Naive thymus-derived CD4-positive, alpha-beta T cell (primary cell): ENCODE measurements at regions not wholly inside any gene's neighbourhood (a gene's known extent, or its start where the extent isn't known, plus 50 kb on each side); places are given as distances from the start of the nearest gene placed in this dataset.

Source experiments
- ATAC-seq: fragments of 150-1000 bp; cut with Tn5 transposase; 2 replicates; pipeline ENCODE4 v1.10.0; 2021; ENCODE audit warnings: mild to moderate bottlenecking, moderate library complexity
- CTCF ChIA-PET: fragments of 350-600 bp; sonication (Branson Sonifier 250); formaldehyde crosslinking; loops from one replicate; lab custom pipeline; 2021; ENCODE audit warnings: antibody characterized with exemption; lab: Charles Lee
- POLR2A ChIA-PET: fragments of 350-600 bp; sonication (Branson Sonifier 250); formaldehyde crosslinking; loops from one replicate; lab custom pipeline; 2021; ENCODE audit warnings: antibody characterized with exemption, inconsistent platforms; lab: Charles Lee
- DNase-seq, 9 donors: peaks; one replicate each; pipeline versions ENCODE4 v3.0.0 to v3.0.0-alpha.2; 2020 to 2022; ENCODE audit warnings: mixed read lengths in 1 of 9
- H3K27ac ChIP-seq: one replicate; pipeline ENCODE4 v1.7.0; 2013; ENCODE audit warnings: mild to moderate bottlenecking, low read depth, low read length, moderate library complexity
- H3K27me3 ChIP-seq, 2 donors: one replicate each; pipeline ENCODE4 v1.7.0; 2013; ENCODE audit warnings: low read length in 2 of 2, mild to moderate bottlenecking in 2 of 2, moderate library complexity in 2 of 2; ENCODE audit not compliant: control insufficient read depth in 2 of 2, insufficient read depth in 2 of 2
- H3K36me3 ChIP-seq, 3 experiments: 1 replicate in 2 of 3; 2 replicates in 1 of 3; pipeline ENCODE4 v1.7.0; 2013; ENCODE audit warnings: low read length in 3 of 3, mild to moderate bottlenecking in 3 of 3, moderate library complexity in 1 of 3; ENCODE audit not compliant: insufficient read depth in 3 of 3, control insufficient read depth in 2 of 3
- H3K4me1 ChIP-seq, 2 donors: one replicate each; pipeline ENCODE4 v1.7.0; 2013; ENCODE audit warnings: low read length in 2 of 2, mild to moderate bottlenecking in 2 of 2, moderate library complexity in 1 of 2; ENCODE audit not compliant: control insufficient read depth in 2 of 2, insufficient read depth in 2 of 2
- H3K4me3 ChIP-seq: 2 replicates; pipeline ENCODE4 v1.7.0; 2013; ENCODE audit warnings: mild to moderate bottlenecking, low read length
- H3K9me3 ChIP-seq, 3 experiments: 1 replicate in 2 of 3; 2 replicates in 1 of 3; pipeline ENCODE4 v1.7.0; 2013; ENCODE audit warnings: low read length in 3 of 3; ENCODE audit not compliant: control insufficient read depth in 2 of 3
- H3K27ac Mint-ChIP-seq, 9 donors: one replicate each; pipeline ENCODE4 v1.8.0; 2020 to 2022; ENCODE audit warnings: mixed read lengths in 9 of 9, mild to moderate bottlenecking in 8 of 9, moderate library complexity in 5 of 9, inconsistent platforms in 2 of 9
- H3K27me3 Mint-ChIP-seq, 5 donors: one replicate each; pipeline ENCODE4 v1.8.0; 2021 to 2022; ENCODE audit warnings: mixed read lengths in 5 of 5, mild to moderate bottlenecking in 1 of 5
- H3K36me3 Mint-ChIP-seq, 5 donors: one replicate each; pipeline ENCODE4 v1.8.0; 2020 to 2022; ENCODE audit warnings: mixed read lengths in 5 of 5, mild to moderate bottlenecking in 3 of 5, inconsistent platforms in 1 of 5
- H3K4me1 Mint-ChIP-seq, 7 donors: one replicate each; pipeline ENCODE4 v1.8.0; 2020 to 2022; ENCODE audit warnings: mixed read lengths in 7 of 7, mild to moderate bottlenecking in 3 of 7, inconsistent platforms in 1 of 7
- H3K4me3 Mint-ChIP-seq, 10 donors: one replicate each; pipeline ENCODE4 v1.8.0; 2020 to 2022; ENCODE audit warnings: mild to moderate bottlenecking in 10 of 10, mixed read lengths in 10 of 10, moderate library complexity in 6 of 10, inconsistent platforms in 2 of 10
- H3K9me3 Mint-ChIP-seq, 11 donors: one replicate each; pipeline ENCODE4 v1.8.0; 2020 to 2022; ENCODE audit warnings: mixed read lengths in 11 of 11, mild to moderate bottlenecking in 4 of 11, inconsistent platforms in 1 of 11, moderate library complexity in 1 of 11
- intact Hi-C, 2 donors: fragments of 100-400 bp; cut with micrococcal nuclease; formaldehyde crosslinking; loops; one replicate each; pipeline ENCODE4 v1.15.1; 2023

- H3K4me1 Mint-ChIP-seq, result no peaks in the 10 kb centered on the region
Measured at GRCh38 chr14:40164083-40164482, 731.9 kb upstream of the FBXO33 start.

DNA sequence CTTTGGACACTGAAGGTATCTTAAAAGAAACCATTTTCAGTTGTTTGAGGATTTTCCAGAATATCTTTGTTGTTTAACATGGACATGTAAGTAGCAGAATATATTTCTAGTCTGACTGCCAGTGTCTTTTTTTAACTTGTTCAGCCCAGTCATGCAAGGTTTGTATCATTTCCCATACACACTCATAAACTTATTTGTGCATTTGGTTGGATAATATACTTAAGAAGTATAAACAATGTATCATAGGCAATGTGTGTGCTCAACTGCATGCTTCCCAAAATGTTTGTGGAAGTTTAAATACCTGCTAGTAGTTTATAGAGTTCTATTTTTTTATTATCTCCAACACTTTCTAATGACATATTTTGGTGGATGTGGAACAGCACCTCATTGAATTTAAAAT, 707.4 kb upstream of the FBXO33 start:
- Mint-ChIP-seq H3K4me3 (no peak overlapping the region), H3K4me1 (no peaks in the 10 kb centered on the region), H3K27me3 (no peaks in the 10 kb centered on the region), H3K27ac (no peak overlapping the region), H3K36me3 (no peaks in the 10 kb centered on the region), H3K9me3 (peaks cover 3 to 19% (median 11%) of the 10 kb centered on the region in 11 donors)
- Histone ChIP-seq H3K27me3 (no peaks in the 10 kb centered on the region), H3K36me3 (no peaks in the 10 kb centered on the region), H3K4me1 (no peaks in the 10 kb centered on the region), H3K9me3 (no peaks in the 10 kb centered on the region), H3K4me3 (no peak overlapping the region), H3K27ac (no peak overlapping the region)
- ATAC-seq (no peak), DNase-seq (no peak)
- CTCF ChIA-PET, result no interaction called here
- intact Hi-C loops, result loop anchor here (1.0 kb wide), 2 partner anchors 9 to 10 kb away; no protein-coding TSS in a partner anchor
- POLR2A ChIA-PET, result no interaction called here

More at GRCh38 chr14:40164083-40164482, 731.9 kb upstream of the FBXO33 start:
- DNase-seq (no peak), ATAC-seq (no peak)
- no peaks in the 10 kb centered on the region for H3K27me3 ChIP-seq
- no peaks in the 10 kb centered on the region for H3K27me3 Mint-ChIP-seq
- H3K4me1 ChIP-seq, result no peaks in the 10 kb centered on the region
- H3K9me3 ChIP-seq, result peaks cover 0 to 6% (median 0%) of the 10 kb centered on the region in 3 experiments
- no peak overlapping the region for H3K27ac Mint-ChIP-seq
- H3K36me3 Mint-ChIP-seq, result peaks cover 0 to 5% (median 0%) of the 10 kb centered on the region in 5 donors
- ChIA-PET POLR2A (no interaction called here), CTCF (no interaction called here)
- H3K27ac ChIP-seq, result no peak overlapping the region
- no peak overlapping the region for H3K4me3 ChIP-seq
- no peaks in the 10 kb centered on the region for H3K36me3 ChIP-seq
- no peak overlapping the region for H3K4me3 Mint-ChIP-seq
- intact Hi-C loops, result no loop called here
- peaks cover 2 to 43% (median 10%) of the 10 kb centered on the region in 11 donors for H3K9me3 Mint-ChIP-seq

GRCh38 chr14:40133463-40133862, 701.2 kb upstream of the FBXO33 start:
- ATAC-seq, result no peak

GRCh38 chr14:40129159-40129558, 696.9 kb upstream of the FBXO33 start:
- H3K4me1 Mint-ChIP-seq, result no peaks in the 10 kb centered on the region
- Histone ChIP-seq H3K4me1 (no peaks in the 10 kb centered on the region), H3K27ac (no peak overlapping the region), H3K4me3 (no peak overlapping the region), H3K9me3 (no peaks in the 10 kb centered on the region), H3K27me3 (no peaks in the 10 kb centered on the region), H3K36me3 (no peaks in the 10 kb centered on the region)
- peaks cover 0 to 3% (median 0%) of the 10 kb centered on the region in 5 donors for H3K36me3 Mint-ChIP-seq
- ATAC-seq (no peak), DNase-seq (no peak)
- no peak overlapping the region for H3K4me3 Mint-ChIP-seq
- no peak overlapping the region for H3K27ac Mint-ChIP-seq
- intact Hi-C loops, result no loop called here
- CTCF ChIA-PET, result no interaction called here
- POLR2A ChIA-PET, result no interaction called here
- peaks cover 0 to 19% (median 8%) of the 10 kb centered on the region in 11 donors for H3K9me3 Mint-ChIP-seq
- H3K27me3 Mint-ChIP-seq, result no peaks in the 10 kb centered on the region

More at GRCh38 chr14:40133463-40133862, 701.2 kb upstream of the FBXO33 start:
- Mint-ChIP-seq H3K9me3 (peaks cover 3 to 35% (median 15%) of the 10 kb centered on the region in 11 donors), H3K4me3 (no peak overlapping the region), H3K27me3 (no peaks in the 10 kb centered on the region), H3K4me1 (no peaks in the 10 kb centered on the region), H3K36me3 (no peaks in the 10 kb centered on the region), H3K27ac (no peak overlapping the region)
- ChIA-PET POLR2A (no interaction called here), CTCF (no interaction called here)
- DNase-seq, result no peak
- H3K9me3 ChIP-seq, result no peaks in the 10 kb centered on the region
- H3K36me3 ChIP-seq, result no peaks in the 10 kb centered on the region
- H3K4me1 ChIP-seq, result no peaks in the 10 kb centered on the region
- no peak overlapping the region for H3K27ac ChIP-seq
- no peak overlapping the region for H3K4me3 ChIP-seq
- intact Hi-C loops, result no loop called here
- no peaks in the 10 kb centered on the region for H3K27me3 ChIP-seq

DNA sequence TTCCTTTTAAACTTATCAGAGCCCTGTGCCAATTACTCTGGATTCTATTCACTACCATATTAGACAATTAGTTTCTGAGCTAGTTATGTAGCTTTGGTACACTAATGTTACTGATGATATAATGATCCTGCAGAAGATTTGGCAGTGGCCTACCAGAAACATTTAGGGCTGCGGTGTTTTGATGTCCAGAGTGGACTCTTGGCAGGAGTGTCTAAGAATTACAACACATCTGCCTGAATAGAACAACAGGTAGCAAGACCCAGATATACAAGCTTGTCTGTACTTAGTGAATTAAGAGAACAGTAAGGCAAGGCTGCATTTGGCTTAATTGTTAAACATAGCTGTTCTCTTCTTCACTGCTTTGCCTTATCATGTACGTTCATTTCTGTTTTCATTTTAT, 691.6 kb upstream of the FBXO33 start:
- H3K27ac ChIP-seq, result no peak overlapping the region
- no peaks in the 10 kb centered on the region for H3K9me3 ChIP-seq
- H3K9me3 Mint-ChIP-seq, result peaks cover 0 to 10% (median 3%) of the 10 kb centered on the region in 11 donors
- no peak overlapping the region for H3K27ac Mint-ChIP-seq
- peaks cover 0 to 3% (median 0%) of the 10 kb centered on the region in 5 donors for H3K36me3 Mint-ChIP-seq
- no peak for DNase-seq
- H3K4me3 Mint-ChIP-seq, result no peak overlapping the region
- no peaks in the 10 kb centered on the region for H3K27me3 ChIP-seq
- intact Hi-C loops, result no loop called here
- ChIA-PET POLR2A (no interaction called here), CTCF (no interaction called here)
- H3K36me3 ChIP-seq, result no peaks in the 10 kb centered on the region
- H3K4me1 Mint-ChIP-seq, result no peaks in the 10 kb centered on the region
- H3K27me3 Mint-ChIP-seq, result no peaks in the 10 kb centered on the region
- H3K4me1 ChIP-seq, result no peaks in the 10 kb centered on the region
- H3K4me3 ChIP-seq, result no peak overlapping the region
- no peak for ATAC-seq

DNA sequence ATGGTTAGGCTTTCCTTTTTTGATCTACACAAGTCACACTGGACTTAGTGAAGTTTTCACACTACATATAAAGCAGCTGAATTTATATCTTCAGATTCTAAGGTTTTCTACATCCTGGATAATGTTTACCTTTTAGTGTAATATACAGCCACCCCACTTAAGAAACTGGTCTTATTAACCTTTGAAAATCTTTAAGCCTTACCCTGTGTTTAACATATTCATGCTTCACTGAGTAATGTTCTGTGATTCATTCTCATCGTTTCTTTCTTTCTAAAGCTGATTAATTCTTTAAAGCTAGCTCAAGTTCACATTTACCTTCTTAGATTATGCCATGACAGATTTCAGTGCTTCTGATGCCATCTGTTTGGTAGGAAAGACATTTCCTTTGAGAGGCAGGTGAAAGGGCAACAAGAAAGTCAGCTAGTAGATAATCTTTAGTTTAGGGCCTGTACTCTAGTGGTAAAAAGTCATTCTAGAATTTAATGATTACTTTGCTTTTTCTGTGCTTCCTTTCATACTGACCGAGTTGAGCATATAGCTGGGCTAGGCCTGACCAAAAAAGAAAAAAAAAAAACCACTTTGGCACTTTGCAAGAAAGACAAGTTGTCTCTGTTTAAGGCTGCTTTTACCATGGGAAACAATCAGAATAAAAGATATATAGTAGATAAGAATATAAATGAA, 690.9 kb upstream of the FBXO33 start:
- intact Hi-C loops, result no loop called here
- DNase-seq (no peak), ATAC-seq (no peak)
- peaks cover 0 to 7% (median 0%) of the 10 kb centered on the region in 5 donors for H3K36me3 Mint-ChIP-seq
- Histone ChIP-seq H3K27me3 (no peaks in the 10 kb centered on the region), H3K9me3 (no peaks in the 10 kb centered on the region), H3K36me3 (no peaks in the 10 kb centered on the region), H3K4me3 (no peak overlapping the region), H3K27ac (no peak overlapping the region), H3K4me1 (no peaks in the 10 kb centered on the region)
- H3K27me3 Mint-ChIP-seq, result no peaks in the 10 kb centered on the region
- no peaks in the 10 kb centered on the region for H3K4me1 Mint-ChIP-seq
- no peak overlapping the region for H3K27ac Mint-ChIP-seq
- ChIA-PET POLR2A (no interaction called here), CTCF (no interaction called here)
- H3K9me3 Mint-ChIP-seq, result peaks cover 0 to 10% (median 3%) of the 10 kb centered on the region in 11 donors
- H3K4me3 Mint-ChIP-seq, result no peak overlapping the region

DNA sequence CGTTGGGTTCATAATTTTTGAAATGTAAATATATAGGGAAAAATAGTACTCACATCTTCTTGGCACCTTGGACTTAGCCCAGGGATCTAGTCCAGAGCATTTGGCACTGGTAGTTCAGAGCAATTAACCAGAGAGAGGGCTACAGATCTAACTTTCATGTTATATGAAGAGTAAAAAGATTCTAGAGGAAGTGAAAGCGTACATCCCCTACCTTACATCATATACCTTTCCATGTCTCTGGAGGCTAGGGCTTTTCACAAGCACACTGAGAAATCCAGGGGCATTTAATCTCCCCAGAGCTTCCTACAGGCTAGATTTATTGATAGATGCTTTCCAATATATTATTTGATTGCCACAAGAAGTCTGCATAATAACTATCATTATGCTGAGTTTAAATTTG, 687.5 kb upstream of the FBXO33 start:
- no peak overlapping the region for H3K4me3 ChIP-seq
- H3K9me3 ChIP-seq, result no peaks in the 10 kb centered on the region
- ChIA-PET CTCF (no interaction called here), POLR2A (interaction anchor here (0.6 kb wide), 1 partner anchor 709 kb away, joined by 3 read pairs; no protein-coding TSS in a partner anchor)
- Mint-ChIP-seq H3K9me3 (peaks cover 0 to 11% (median 3%) of the 10 kb centered on the region in 11 donors), H3K36me3 (peaks cover 0 to 11% (median 0%) of the 10 kb centered on the region in 5 donors), H3K27me3 (peaks cover 0 to 4% (median 0%) of the 10 kb centered on the region in 5 donors), H3K27ac (no peak overlapping the region), H3K4me3 (no peak overlapping the region), H3K4me1 (no peaks in the 10 kb centered on the region)
- no peaks in the 10 kb centered on the region for H3K27me3 ChIP-seq
- DNase-seq (no peak), ATAC-seq (no peak)
- intact Hi-C loops, result no loop called here
- no peaks in the 10 kb centered on the region for H3K4me1 ChIP-seq
- no peak overlapping the region for H3K27ac ChIP-seq
- H3K36me3 ChIP-seq, result no peaks in the 10 kb centered on the region
